WTC11 (cell line): ENCODE measurements at regions not wholly inside any gene's neighbourhood (a gene's known extent, or its start where the extent isn't known, plus 50 kb on each side); places are given as distances from the start of the nearest gene placed in this dataset.

ENCODE experiments used
- ATAC-seq: fragments of 200-7000 bp; cut with Tn5 transposase; 2 replicates; pipeline ENCODE4 v1.10.0; 2021; ENCODE audit warnings: mild to moderate bottlenecking, moderate library complexity
- CTCF ChIA-PET: fragments of 300-600 bp; sonication (Branson Sonifier 250); formaldehyde crosslinking; loops from one replicate; lab custom pipeline; 2021; ENCODE audit warnings: antibody characterized with exemption; lab: Charles Lee
- POLR2A ChIA-PET: fragments of 350-600 bp; sonication (Branson Sonifier 250); formaldehyde crosslinking; loops from one replicate; lab custom pipeline; 2021; ENCODE audit warnings: antibody characterized with exemption; lab: Charles Lee
- DNase-seq: peaks from one replicate; pipeline ENCODE4 v3.0.0; 2021; ENCODE audit warnings: low spot score
- H3K27ac Mint-ChIP-seq: 2 replicates; pipeline ENCODE4 v1.8.0; 2021; ENCODE audit warnings: mixed read lengths
- H3K27me3 Mint-ChIP-seq: 2 replicates; pipeline ENCODE4 v1.8.0; 2021; ENCODE audit warnings: low read depth, mild to moderate bottlenecking, moderate library complexity, mixed read lengths
- H3K36me3 Mint-ChIP-seq: 2 replicates; pipeline ENCODE4 v1.8.0; 2021; ENCODE audit warnings: mixed read lengths
- H3K4me1 Mint-ChIP-seq: 2 replicates; pipeline ENCODE4 v1.8.0; 2022; ENCODE audit warnings: mixed read lengths
- H3K4me3 Mint-ChIP-seq: 2 replicates; pipeline ENCODE4 v1.8.0; 2021; ENCODE audit warnings: mild to moderate bottlenecking, moderate library complexity, mixed read lengths
- H3K9me3 Mint-ChIP-seq: 2 replicates; pipeline ENCODE4 v1.8.0; 2021; ENCODE audit warnings: mixed read lengths
- ATF6 ChIP-seq: sonication (generic); formaldehyde crosslinking; IDR thresholded peaks from 2 replicates; pipeline ENCODE4 v1.8.1; 2023; ENCODE audit warnings: mild to moderate bottlenecking, missing genetic modification reagents
- EMX1 ChIP-seq: fragments of 250-450 bp; sonication (Bioruptor Pico); IDR thresholded peaks from 2 replicates; pipeline ENCODE4 v1.8.0; 2021; ENCODE audit warnings: mild to moderate bottlenecking
- FOXK1 ChIP-seq: sonication (generic); formaldehyde crosslinking; IDR thresholded peaks from 2 replicates; pipeline ENCODE4 v1.8.0; 2022; ENCODE audit warnings: mild to moderate bottlenecking, moderate library complexity, missing genetic modification reagents
- GABPB1 ChIP-seq: sonication (generic); formaldehyde crosslinking; IDR thresholded peaks from 2 replicates; pipeline ENCODE4 v1.8.1; 2023; ENCODE audit warnings: mild to moderate bottlenecking, missing genetic modification reagents
- RELA ChIP-seq: sonication (generic); formaldehyde crosslinking; IDR thresholded peaks from 2 replicates; pipeline ENCODE4 v1.8.1; 2022; ENCODE audit warnings: missing genetic modification reagents, mild to moderate bottlenecking, borderline replicate concordance
- STAT6 ChIP-seq: sonication (generic); formaldehyde crosslinking; conservative IDR thresholded peaks from 2 replicates; pipeline ENCODE4 v1.8.1; 2023; ENCODE audit warnings: mild to moderate bottlenecking, low read depth, missing genetic modification reagents, moderate library complexity
- TCF7 ChIP-seq: sonication (generic); formaldehyde crosslinking; IDR thresholded peaks from 2 replicates; pipeline ENCODE4 v1.8.0; 2022; ENCODE audit warnings: mild to moderate bottlenecking, low read depth, missing genetic modification reagents, moderate library complexity
- TEAD1 ChIP-seq: sonication (generic); formaldehyde crosslinking; IDR thresholded peaks from 2 replicates; pipeline ENCODE4 v1.8.0; 2022; ENCODE audit warnings: mild to moderate bottlenecking, missing genetic modification reagents
- ZBTB21 ChIP-seq: sonication (generic); formaldehyde crosslinking; IDR thresholded peaks from 2 replicates; pipeline ENCODE4 v1.8.1; 2023; ENCODE audit warnings: mild to moderate bottlenecking, missing genetic modification reagents, borderline replicate concordance
- ZNF317 ChIP-seq: sonication (generic); formaldehyde crosslinking; IDR thresholded peaks from 2 replicates; pipeline ENCODE4 v1.8.1; 2023; ENCODE audit warnings: low read depth, mild to moderate bottlenecking, moderate library complexity, missing genetic modification reagents, borderline replicate concordance
- ZNF416 ChIP-seq: fragments of 250-450 bp; sonication (Bioruptor Pico); IDR thresholded peaks from 2 replicates; pipeline ENCODE4 v1.9.0; 2021; ENCODE audit warnings: mild to moderate bottlenecking, inconsistent platforms
- ZNF512 ChIP-seq: sonication (generic); formaldehyde crosslinking; IDR thresholded peaks from 2 replicates; pipeline ENCODE4 v1.8.1; 2022; ENCODE audit warnings: missing genetic modification reagents, borderline replicate concordance
- TF ChIP-seq, protein P1 (sequence below): sonication (generic); formaldehyde crosslinking; IDR thresholded peaks from 2 replicates; pipeline ENCODE4 v1.8.1; 2023; ENCODE audit warnings: mild to moderate bottlenecking, moderate library complexity, missing genetic modification reagents
- TF ChIP-seq, protein P2 (sequence below): sonication (generic); formaldehyde crosslinking; IDR thresholded peaks from 2 replicates; pipeline ENCODE4 v1.8.1; 2023; ENCODE audit warnings: mild to moderate bottlenecking, missing genetic modification reagents
- TF ChIP-seq, protein P3 (sequence below): sonication (generic); formaldehyde crosslinking; IDR thresholded peaks from 2 replicates; pipeline ENCODE4 v1.8.1; 2023; ENCODE audit warnings: mild to moderate bottlenecking, missing genetic modification reagents, moderate library complexity
- TF ChIP-seq, protein P4 (sequence below): fragments of 250-450 bp; sonication (Bioruptor Pico); IDR thresholded peaks from 2 replicates; pipeline ENCODE4 v1.9.0; 2021; ENCODE audit warnings: mild to moderate bottlenecking
- TF ChIP-seq, protein P5 (sequence below): sonication (generic); formaldehyde crosslinking; IDR thresholded peaks from 2 replicates; pipeline ENCODE4 v1.8.1; 2022; ENCODE audit warnings: mild to moderate bottlenecking, moderate library complexity, missing genetic modification reagents
- TF ChIP-seq, protein P6 (sequence below): sonication (generic); formaldehyde crosslinking; IDR thresholded peaks from 2 replicates; pipeline ENCODE4 v1.8.0; 2022; ENCODE audit warnings: mild to moderate bottlenecking, missing genetic modification reagents
- TF ChIP-seq, protein P7 (sequence below): fragments of 250-450 bp; sonication (Bioruptor Pico); IDR thresholded peaks from 2 replicates; pipeline ENCODE4 v2.1.2; 2022; ENCODE audit warnings: mild to moderate bottlenecking, moderate library complexity

- Mint-ChIP-seq H3K9me3 (peaks cover 12% of the 10 kb centered on the region), H3K4me3 (no peak overlapping the region), H3K4me1 (peaks cover 22% of the 10 kb centered on the region), H3K36me3 (peaks cover 10% of the 10 kb centered on the region), H3K27me3 (no peaks in the 10 kb centered on the region), H3K27ac (no peak overlapping the region)
- ChIA-PET CTCF (no interaction called here), POLR2A (no interaction called here)
- DNase-seq (no peak), ATAC-seq (no peak)
- TF ChIP-seq, protein P1, sequence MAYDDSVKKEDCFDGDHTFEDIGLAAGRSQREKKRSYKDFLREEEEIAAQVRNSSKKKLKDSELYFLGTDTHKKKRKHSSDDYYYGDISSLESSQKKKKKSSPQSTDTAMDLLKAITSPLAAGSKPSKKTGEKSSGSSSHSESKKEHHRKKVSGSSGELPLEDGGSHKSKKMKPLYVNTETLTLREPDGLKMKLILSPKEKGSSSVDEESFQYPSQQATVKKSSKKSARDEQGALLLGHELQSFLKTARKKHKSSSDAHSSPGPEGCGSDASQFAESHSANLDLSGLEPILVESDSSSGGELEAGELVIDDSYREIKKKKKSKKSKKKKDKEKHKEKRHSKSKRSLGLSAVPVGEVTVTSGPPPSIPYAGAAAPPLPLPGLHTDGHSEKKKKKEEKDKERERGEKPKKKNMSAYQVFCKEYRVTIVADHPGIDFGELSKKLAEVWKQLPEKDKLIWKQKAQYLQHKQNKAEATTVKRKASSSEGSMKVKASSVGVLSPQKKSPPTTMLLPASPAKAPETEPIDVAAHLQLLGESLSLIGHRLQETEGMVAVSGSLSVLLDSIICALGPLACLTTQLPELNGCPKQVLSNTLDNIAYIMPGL = no peak
- TF ChIP-seq RELA (CRISPR knock-in tag) = no peak
- TF ChIP-seq, protein P2, sequence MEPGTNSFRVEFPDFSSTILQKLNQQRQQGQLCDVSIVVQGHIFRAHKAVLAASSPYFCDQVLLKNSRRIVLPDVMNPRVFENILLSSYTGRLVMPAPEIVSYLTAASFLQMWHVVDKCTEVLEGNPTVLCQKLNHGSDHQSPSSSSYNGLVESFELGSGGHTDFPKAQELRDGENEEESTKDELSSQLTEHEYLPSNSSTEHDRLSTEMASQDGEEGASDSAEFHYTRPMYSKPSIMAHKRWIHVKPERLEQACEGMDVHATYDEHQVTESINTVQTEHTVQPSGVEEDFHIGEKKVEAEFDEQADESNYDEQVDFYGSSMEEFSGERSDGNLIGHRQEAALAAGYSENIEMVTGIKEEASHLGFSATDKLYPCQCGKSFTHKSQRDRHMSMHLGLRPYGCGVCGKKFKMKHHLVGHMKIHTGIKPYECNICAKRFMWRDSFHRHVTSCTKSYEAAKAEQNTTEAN = no peak
- TF ChIP-seq STAT6 (CRISPR knock-in tag) = no peak
- TF ChIP-seq, protein P3, sequence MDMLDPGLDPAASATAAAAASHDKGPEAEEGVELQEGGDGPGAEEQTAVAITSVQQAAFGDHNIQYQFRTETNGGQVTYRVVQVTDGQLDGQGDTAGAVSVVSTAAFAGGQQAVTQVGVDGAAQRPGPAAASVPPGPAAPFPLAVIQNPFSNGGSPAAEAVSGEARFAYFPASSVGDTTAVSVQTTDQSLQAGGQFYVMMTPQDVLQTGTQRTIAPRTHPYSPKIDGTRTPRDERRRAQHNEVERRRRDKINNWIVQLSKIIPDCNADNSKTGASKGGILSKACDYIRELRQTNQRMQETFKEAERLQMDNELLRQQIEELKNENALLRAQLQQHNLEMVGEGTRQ (CRISPR knock-in tag) = no peak
- no peak for TF ChIP-seq FOXK1
- no peak for TF ChIP-seq EMX1
- TF ChIP-seq, protein P4, sequence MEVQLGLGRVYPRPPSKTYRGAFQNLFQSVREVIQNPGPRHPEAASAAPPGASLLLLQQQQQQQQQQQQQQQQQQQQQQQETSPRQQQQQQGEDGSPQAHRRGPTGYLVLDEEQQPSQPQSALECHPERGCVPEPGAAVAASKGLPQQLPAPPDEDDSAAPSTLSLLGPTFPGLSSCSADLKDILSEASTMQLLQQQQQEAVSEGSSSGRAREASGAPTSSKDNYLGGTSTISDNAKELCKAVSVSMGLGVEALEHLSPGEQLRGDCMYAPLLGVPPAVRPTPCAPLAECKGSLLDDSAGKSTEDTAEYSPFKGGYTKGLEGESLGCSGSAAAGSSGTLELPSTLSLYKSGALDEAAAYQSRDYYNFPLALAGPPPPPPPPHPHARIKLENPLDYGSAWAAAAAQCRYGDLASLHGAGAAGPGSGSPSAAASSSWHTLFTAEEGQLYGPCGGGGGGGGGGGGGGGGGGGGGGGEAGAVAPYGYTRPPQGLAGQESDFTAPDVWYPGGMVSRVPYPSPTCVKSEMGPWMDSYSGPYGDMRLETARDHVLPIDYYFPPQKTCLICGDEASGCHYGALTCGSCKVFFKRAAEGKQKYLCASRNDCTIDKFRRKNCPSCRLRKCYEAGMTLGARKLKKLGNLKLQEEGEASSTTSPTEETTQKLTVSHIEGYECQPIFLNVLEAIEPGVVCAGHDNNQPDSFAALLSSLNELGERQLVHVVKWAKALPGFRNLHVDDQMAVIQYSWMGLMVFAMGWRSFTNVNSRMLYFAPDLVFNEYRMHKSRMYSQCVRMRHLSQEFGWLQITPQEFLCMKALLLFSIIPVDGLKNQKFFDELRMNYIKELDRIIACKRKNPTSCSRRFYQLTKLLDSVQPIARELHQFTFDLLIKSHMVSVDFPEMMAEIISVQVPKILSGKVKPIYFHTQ (CRISPR knock-in tag) = no peak
- no peak for TF ChIP-seq ZNF317 (CRISPR knock-in tag)
- no peak for TF ChIP-seq ZNF416 (CRISPR knock-in tag)
- no peak for TF ChIP-seq TCF7 (CRISPR knock-in tag)
- TF ChIP-seq TEAD1 (CRISPR knock-in tag) = no peak
These were observed 101.5 kb upstream of the DSEL start for GRCh38 chr18:67618061-67618460.

DNA sequence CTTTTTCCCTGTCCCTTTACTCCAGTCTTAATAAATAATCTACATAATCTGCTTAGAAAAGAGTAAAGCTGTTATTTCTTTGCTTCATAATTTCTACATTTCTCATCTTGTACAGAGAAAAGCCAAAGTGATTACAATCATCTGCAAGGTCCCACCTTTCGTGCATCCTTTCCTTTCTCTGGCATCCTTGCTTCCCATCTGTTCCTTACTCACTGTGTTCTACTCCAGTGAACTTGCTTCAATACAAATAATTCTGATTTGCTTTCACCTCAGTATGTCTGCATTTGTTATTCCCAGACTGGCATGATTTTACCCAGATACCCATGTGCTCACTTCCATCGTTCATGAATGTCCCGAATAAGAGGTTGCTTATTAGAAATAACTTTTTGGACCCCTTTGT, 99.4 kb upstream of the DSEL start:
- POLR2A ChIA-PET = no interaction called here
- Mint-ChIP-seq H3K27ac (no peak overlapping the region; the same call in 1 of the 2 replicates), H3K27me3 (no peaks in the 10 kb centered on the region), H3K9me3 (peaks cover 23% of the 10 kb centered on the region), H3K36me3 (peaks cover 10% of the 10 kb centered on the region), H3K4me3 (no peak overlapping the region), H3K4me1 (peaks cover 8% of the 10 kb centered on the region; the same call in 1 of the 2 replicates)
- DNase-seq (no peak), ATAC-seq (no peak)
- CTCF ChIA-PET = no interaction called here
- TF ChIP-seq ATF6 (no peak), GABPB1 (CRISPR knock-in tag) (no peak), ZBTB21 (CRISPR knock-in tag) (no peak), ZNF512 (CRISPR knock-in tag) (no peak)
- TF ChIP-seq, protein P5, sequence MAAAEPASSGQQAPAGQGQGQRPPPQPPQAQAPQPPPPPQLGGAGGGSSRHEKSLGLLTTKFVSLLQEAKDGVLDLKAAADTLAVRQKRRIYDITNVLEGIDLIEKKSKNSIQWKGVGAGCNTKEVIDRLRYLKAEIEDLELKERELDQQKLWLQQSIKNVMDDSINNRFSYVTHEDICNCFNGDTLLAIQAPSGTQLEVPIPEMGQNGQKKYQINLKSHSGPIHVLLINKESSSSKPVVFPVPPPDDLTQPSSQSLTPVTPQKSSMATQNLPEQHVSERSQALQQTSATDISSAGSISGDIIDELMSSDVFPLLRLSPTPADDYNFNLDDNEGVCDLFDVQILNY = no peak
- TF ChIP-seq, protein P6, sequence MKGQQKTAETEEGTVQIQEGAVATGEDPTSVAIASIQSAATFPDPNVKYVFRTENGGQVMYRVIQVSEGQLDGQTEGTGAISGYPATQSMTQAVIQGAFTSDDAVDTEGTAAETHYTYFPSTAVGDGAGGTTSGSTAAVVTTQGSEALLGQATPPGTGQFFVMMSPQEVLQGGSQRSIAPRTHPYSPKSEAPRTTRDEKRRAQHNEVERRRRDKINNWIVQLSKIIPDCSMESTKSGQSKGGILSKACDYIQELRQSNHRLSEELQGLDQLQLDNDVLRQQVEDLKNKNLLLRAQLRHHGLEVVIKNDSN (CRISPR knock-in tag) = no peak
- TF ChIP-seq, protein P7, sequence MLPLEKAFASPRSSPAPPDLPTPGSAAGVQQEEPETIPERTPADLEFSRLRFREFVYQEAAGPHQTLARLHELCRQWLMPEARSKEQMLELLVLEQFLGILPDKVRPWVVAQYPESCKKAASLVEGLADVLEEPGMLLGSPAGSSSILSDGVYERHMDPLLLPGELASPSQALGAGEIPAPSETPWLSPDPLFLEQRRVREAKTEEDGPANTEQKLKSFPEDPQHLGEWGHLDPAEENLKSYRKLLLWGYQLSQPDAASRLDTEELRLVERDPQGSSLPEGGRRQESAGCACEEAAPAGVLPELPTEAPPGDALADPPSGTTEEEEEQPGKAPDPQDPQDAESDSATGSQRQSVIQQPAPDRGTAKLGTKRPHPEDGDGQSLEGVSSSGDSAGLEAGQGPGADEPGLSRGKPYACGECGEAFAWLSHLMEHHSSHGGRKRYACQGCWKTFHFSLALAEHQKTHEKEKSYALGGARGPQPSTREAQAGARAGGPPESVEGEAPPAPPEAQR (CRISPR knock-in tag) = no peak
